ENCODE measurements at regions not wholly inside any gene's neighbourhood (a gene's known extent, or its start where the extent isn't known, plus 50 kb on each side); places are given as distances from the start of the nearest gene placed in this dataset.

- DNase-seq (ENCODE audit: low read depth in 1 of 2, low spot score in 1 of 2): no peak
- TF ChIP-seq CTCF (IDR thresholded peaks at IDR 0.05; ENCODE audit: insufficient read depth, low read length): no peak
- no peak for TF ChIP-seq GABPA (IDR thresholded peaks at IDR 0.05; ENCODE audit: low read depth)
- no peak for TF ChIP-seq SPI1 (IDR thresholded peaks at IDR 0.05; ENCODE audit: borderline replicate concordance, low read depth)
- TF ChIP-seq POLR2AphosphoS5 (IDR thresholded peaks at IDR 0.05; ENCODE audit: low read depth): no peak
- TF ChIP-seq, protein P1, sequence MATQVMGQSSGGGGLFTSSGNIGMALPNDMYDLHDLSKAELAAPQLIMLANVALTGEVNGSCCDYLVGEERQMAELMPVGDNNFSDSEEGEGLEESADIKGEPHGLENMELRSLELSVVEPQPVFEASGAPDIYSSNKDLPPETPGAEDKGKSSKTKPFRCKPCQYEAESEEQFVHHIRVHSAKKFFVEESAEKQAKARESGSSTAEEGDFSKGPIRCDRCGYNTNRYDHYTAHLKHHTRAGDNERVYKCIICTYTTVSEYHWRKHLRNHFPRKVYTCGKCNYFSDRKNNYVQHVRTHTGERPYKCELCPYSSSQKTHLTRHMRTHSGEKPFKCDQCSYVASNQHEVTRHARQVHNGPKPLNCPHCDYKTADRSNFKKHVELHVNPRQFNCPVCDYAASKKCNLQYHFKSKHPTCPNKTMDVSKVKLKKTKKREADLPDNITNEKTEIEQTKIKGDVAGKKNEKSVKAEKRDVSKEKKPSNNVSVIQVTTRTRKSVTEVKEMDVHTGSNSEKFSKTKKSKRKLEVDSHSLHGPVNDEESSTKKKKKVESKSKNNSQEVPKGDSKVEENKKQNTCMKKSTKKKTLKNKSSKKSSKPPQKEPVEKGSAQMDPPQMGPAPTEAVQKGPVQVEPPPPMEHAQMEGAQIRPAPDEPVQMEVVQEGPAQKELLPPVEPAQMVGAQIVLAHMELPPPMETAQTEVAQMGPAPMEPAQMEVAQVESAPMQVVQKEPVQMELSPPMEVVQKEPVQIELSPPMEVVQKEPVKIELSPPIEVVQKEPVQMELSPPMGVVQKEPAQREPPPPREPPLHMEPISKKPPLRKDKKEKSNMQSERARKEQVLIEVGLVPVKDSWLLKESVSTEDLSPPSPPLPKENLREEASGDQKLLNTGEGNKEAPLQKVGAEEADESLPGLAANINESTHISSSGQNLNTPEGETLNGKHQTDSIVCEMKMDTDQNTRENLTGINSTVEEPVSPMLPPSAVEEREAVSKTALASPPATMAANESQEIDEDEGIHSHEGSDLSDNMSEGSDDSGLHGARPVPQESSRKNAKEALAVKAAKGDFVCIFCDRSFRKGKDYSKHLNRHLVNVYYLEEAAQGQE (IDR thresholded peaks at IDR 0.05; ENCODE audit: insufficient replicate concordance, low read depth): no peak
- Histone ChIP-seq H3K27me3 (ENCODE audit: insufficient read depth, poor library complexity, severe bottlenecking) (no peaks in the 10 kb centered on the region), H3K27ac (replicated peaks) (no peak overlapping the region), H3K4me3 (replicated peaks; ENCODE audit: insufficient read depth, low read length) (no peak overlapping the region)
Observed at GRCh38 chr1:38173157-38173831, 126.7 kb upstream of the POU3F1 start.

DNA sequence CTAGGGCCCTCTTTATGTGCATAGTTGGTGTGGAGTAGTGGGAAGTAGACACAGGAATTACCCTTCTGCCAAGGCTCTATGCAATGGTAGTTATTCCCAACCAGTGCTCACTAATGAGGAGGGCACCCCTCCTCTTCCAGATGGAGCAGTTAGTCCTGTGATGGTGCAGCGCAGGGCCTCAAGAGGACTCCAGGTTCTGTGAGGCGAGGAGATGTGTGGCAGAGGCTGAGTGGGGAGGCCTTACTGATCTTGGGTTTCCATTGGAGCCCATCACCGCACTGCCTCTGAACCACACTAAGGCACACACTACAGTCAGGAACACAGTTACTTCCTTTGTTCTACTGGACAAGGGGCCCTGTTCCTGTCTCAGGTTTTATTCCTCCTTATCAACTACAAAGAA is 122.5 kb upstream of the POU3F1 start:
- peaks cover 6% of the 10 kb centered on the region for H3K27me3 ChIP-seq (ENCODE audit: insufficient read depth, poor library complexity, severe bottlenecking)
- no peak overlapping the region for H3K4me3 ChIP-seq (replicated peaks; ENCODE audit: insufficient read depth, low read length)
- TF ChIP-seq SPI1 (IDR thresholded peaks at IDR 0.05; ENCODE audit: borderline replicate concordance, low read depth) (no peak), GABPA (IDR thresholded peaks at IDR 0.05; ENCODE audit: low read depth) (no peak), CTCF (IDR thresholded peaks at IDR 0.05; ENCODE audit: insufficient read depth, low read length) (no peak), POLR2AphosphoS5 (IDR thresholded peaks at IDR 0.05; ENCODE audit: low read depth) (no peak)
- TF ChIP-seq, protein P1 (IDR thresholded peaks at IDR 0.05; ENCODE audit: insufficient replicate concordance, low read depth): no peak
- DNase-seq (ENCODE audit: low read depth in 1 of 2, low spot score in 1 of 2): no peak
- no peak overlapping the region for H3K27ac ChIP-seq (replicated peaks)

DNA sequence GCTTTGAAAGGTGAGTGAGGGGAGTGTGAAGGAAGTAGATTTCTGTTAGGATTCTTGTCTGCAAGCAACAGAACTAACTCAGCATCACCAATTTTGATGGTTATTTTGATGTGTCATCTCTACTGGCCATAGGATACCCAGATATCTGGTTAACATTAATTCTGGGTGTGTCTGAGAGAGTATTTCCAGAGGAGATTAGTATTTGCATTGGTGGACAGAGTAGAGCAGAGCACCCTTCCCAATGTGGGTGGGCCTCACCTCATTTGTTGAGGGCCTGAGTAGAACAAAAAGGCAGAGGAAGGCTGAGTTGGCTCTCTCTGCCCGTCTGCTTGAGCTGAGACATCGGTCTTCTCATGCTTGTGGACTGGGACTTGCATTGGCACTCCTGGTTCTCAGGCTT is 121.8 kb upstream of the POU3F1 start:
- TF ChIP-seq CTCF (IDR thresholded peaks at IDR 0.05; ENCODE audit: insufficient read depth, low read length) (no peak), POLR2AphosphoS5 (IDR thresholded peaks at IDR 0.05; ENCODE audit: low read depth) (no peak), SPI1 (IDR thresholded peaks at IDR 0.05; ENCODE audit: borderline replicate concordance, low read depth) (no peak), GABPA (IDR thresholded peaks at IDR 0.05; ENCODE audit: low read depth) (no peak)
- TF ChIP-seq, protein P1 (IDR thresholded peaks at IDR 0.05; ENCODE audit: insufficient replicate concordance, low read depth): no peak
- H3K4me3 ChIP-seq (replicated peaks; ENCODE audit: insufficient read depth, low read length): no peak overlapping the region
- H3K27me3 ChIP-seq (ENCODE audit: insufficient read depth, poor library complexity, severe bottlenecking): peaks cover 6% of the 10 kb centered on the region
- no peak overlapping the region for H3K27ac ChIP-seq (replicated peaks)
- no peak for DNase-seq (ENCODE audit: low read depth in 1 of 2, low spot score in 1 of 2)

Data from HL-60 (cell line).